GM21576 (cell line): ENCODE measurements at regions not wholly inside any gene's neighbourhood (a gene's known extent, or its start where the extent isn't known, plus 50 kb on each side); places are given as distances from the start of the nearest gene placed in this dataset.

Source experiments
- ATAC-seq: cut with Tn5 transposase; IDR thresholded peaks from one replicate; pipeline ENCODE4 v1.9.1; 2021; ENCODE audit warnings: mild to moderate bottlenecking, moderate library complexity; ENCODE audit not compliant: unreplicated experiment

DNA sequence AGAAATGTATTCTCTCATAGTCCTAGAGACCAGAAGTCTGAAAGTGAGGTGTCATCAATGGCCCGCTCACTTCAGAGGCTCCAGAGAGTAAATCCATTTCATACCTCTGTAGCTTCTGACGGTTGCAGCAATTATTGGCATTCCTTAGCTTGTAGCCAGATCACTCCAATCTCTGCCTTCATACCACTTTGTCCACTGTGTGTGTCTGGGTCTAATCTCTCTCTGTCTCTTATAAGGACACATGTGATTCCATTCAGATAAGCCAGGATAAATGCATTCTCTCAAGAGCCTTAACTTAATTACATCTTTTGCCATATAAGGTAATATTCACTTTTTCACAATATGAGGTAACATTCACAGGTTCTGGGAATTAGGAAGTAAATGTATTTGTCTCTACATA, 365.7 kb downstream of the GXYLT1 start:
- ATAC-seq = no peak

GRCh38 chr12:41777064-41777790, 367.4 kb downstream of the GXYLT1 start:
- ATAC-seq = no peak

- ATAC-seq = no peak
Measured at GRCh38 chr12:41772478-41772877, 372.2 kb downstream of the GXYLT1 start.

GRCh38 chr12:41769810-41770209, 374.9 kb downstream of the GXYLT1 start:
- ATAC-seq = peak; percentile 92

- no peak for ATAC-seq
Measured at GRCh38 chr12:41768456-41768855, 376.2 kb downstream of the GXYLT1 start.

DNA sequence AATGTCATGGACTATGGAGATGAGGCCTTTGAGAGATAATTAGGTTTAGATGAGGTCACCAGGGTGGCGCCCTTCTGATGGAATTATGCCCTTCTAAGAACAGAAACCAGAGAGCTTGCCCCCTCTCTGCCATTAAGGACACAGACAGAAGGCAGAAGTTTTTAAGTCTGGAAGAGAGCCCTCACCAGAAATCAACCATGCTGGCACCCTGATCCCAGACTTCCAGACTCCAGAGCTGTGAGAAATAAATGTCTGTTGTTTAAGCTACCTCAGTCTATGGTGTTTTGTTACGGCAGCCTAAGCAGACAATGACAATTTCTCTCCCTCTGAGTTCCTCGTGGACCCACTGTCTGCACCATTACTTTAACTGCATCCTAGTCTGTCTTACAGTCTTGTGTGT, 382.0 kb downstream of the GXYLT1 start:
- ATAC-seq = no peak

- ATAC-seq = no peak
Measured at GRCh38 chr12:41745593-41745992, 399.1 kb downstream of the GXYLT1 start.

DNA sequence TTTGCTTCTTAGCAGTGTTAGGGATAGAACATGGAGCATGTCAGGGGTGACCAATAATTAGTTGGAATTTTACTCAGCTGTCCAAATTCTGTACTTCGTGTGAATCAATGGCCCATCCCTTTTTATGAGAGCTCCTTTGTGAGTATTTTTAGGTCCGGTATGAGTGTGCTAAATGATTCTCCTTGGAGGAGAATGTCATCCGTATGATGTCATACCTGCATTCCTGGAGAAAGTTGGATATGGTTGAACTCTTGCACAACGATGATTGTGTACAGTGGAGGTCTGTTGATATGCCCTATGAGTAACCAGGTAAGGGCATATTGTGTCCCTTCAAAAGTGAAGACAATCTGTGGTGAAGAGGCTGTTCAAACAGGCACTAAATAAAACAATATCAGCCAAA, 400.8 kb downstream of the GXYLT1 start:
- ATAC-seq = no peak

DNA sequence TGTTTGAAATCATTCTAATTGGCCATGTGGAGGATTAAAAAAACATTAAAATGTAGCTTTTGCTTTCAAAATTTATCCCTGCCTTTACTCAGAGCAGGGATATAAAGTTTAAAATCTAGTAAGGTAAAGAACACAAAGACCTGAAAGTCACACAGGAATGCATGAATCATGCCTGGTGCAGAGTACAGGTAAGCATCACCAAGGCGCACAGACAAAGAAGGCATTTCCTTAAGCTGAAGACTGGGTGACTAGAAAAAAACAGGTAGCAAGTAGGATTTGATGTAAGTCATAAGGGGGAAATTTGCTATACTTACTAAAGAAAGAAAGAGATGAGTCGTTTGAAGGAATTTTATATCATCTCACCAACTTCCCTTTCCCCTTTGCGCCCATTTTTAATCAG, 405.6 kb downstream of the GXYLT1 start:
- no peak for ATAC-seq

DNA sequence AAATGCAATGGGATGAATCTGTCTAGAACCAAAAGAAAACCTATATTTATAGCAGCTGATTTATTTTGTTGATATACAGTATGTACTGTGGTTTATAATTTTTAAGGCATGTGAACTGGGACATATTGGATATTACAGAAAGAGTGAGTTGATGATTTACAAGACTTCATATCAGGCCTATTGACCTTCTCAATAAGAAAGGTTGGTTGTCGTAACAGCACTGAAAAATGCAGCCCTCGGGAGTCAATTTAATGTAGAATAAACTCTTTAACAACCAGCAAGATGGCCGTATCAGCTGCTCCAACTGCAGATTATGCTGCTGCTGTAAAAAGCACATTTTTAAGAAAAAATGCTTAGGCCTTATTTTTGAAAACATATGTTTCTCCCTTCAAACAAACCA, 407.3 kb downstream of the GXYLT1 start:
- no peak for ATAC-seq

GRCh38 chr12:41736436-41736835, 408.2 kb downstream of the GXYLT1 start:
- ATAC-seq = no peak

- no peak for ATAC-seq
Measured at GRCh38 chr12:41731691-41732090, 413.0 kb downstream of the GXYLT1 start.

DNA sequence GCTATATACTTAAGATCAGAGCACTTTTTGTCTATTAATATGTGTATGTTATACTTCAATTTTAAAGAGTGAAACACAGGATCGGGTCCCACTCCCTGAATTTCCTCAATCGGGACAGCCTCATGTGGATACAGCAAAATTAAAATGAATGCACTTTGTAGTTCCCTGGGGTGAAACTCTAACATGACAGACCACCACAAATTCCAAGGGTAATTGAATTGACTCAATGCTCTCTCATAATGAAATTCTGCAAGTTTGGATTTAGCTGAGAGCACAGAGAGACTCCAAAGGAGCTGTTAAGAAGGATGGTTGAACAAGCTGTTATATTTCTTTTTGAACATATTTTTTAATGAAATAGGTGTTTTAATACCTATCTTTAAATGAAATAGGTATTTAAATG, 413.6 kb downstream of the GXYLT1 start:
- ATAC-seq = no peak

- no peak for ATAC-seq
Measured at GRCh38 chr12:41724216-41724615, 420.5 kb downstream of the GXYLT1 start.

- no peak for ATAC-seq
Measured at GRCh38 chr12:41719214-41719613, 425.5 kb downstream of the GXYLT1 start.

DNA sequence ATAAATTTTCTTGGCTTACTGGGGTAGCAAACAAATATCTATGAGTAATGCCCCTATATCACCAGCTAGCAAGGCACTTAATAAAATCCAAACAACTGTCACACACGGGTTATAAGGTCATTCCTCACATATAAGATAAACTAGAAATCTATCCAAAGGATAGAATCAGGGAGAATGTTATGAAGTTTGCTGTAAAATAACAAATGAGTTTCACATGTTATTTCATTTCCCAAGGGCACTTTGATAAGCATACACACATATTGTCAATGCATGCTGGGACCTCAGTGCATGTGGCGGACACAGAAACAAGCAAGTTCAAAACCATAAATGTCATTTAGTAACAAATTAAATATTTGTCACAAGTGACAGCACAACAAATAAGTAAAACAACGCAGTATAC, 429.4 kb downstream of the GXYLT1 start:
- ATAC-seq = no peak

- ATAC-seq = no peak
Measured at GRCh38 chr12:41709463-41710285, 435.0 kb downstream of the GXYLT1 start.

DNA sequence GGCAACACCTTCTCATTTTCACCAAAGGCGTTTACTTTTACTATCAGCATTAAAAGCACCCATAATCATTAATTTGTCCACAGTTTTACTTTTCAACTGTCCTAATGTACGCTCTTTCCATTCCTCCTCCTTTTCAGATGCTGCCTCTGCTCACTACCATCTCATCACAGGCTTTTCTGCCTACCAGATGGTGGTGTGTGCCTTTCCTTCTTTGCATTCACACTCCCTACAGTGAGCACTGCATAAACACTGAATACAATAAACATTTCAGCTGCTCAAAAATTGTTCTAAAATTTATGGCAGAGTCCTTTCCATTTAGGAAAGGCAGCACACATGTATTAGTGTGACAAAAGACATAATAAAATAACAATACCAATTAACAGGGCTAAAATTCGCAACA, 435.7 kb downstream of the GXYLT1 start:
- no peak for ATAC-seq

- no peak for ATAC-seq
Measured at GRCh38 chr12:41706376-41706775, 438.3 kb downstream of the GXYLT1 start.

- ATAC-seq = no peak
Measured at GRCh38 chr12:41701943-41702601, 442.6 kb downstream of the GXYLT1 start.

GRCh38 chr12:41700940-41701339, 443.7 kb downstream of the GXYLT1 start:
- ATAC-seq = no peak

DNA sequence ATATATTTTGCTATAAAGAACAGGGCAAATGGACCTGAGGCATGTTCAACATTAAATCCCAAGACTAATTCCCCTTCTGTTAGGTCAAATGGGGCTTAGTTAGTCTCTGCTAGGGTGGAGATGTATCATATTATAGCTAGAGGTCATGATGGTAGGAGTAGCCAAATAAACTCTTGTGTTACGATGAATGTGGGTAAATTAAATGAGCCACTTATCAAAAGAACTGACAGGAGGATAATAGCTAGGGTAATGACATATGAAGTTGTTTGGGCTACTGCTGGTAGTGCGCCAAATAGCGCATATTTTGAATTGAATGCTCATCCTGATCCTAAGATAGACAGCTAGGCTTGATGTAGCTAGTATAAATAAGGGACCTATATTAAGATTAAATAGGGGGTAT, 445.0 kb downstream of the GXYLT1 start:
- no peak for ATAC-seq
